HG02571 (cell line): ENCODE measurements at regions not wholly inside any gene's neighbourhood (a gene's known extent, or its start where the extent isn't known, plus 50 kb on each side); places are given as distances from the start of the nearest gene placed in this dataset.
"Not testable (repeated sequence)": the region's sequence is repeated elsewhere in the genome, so short reads cannot be mapped to it uniquely, and the experiment has no call there.

ENCODE experiments used
- ATAC-seq: cut with Tn5 transposase; IDR thresholded peaks from one replicate; pipeline ENCODE4 v1.9.1; 2021; ENCODE audit warnings: mild to moderate bottlenecking, moderate library complexity; ENCODE audit not compliant: unreplicated experiment

DNA sequence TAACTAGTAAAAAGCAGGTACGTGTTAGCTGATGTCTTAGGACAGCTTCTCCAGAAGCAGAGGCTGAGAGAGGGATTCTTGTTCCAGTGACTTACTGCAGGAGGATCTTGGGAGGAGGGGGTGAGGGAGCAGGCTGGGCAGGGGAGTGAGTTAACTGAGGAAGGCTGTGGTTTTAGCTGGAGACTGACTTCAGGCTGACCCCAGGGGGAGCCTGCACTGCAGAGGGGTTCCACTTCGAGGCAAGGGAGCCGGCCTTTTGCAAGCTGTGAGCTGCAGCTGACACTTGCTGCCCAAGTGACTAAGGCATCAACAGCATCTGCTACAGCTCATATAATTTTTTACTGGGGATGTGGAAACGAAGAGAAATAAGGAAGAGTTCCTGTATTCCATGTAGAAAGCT, 50.4 kb upstream of the SOD1 start:
- ATAC-seq: no peak

DNA sequence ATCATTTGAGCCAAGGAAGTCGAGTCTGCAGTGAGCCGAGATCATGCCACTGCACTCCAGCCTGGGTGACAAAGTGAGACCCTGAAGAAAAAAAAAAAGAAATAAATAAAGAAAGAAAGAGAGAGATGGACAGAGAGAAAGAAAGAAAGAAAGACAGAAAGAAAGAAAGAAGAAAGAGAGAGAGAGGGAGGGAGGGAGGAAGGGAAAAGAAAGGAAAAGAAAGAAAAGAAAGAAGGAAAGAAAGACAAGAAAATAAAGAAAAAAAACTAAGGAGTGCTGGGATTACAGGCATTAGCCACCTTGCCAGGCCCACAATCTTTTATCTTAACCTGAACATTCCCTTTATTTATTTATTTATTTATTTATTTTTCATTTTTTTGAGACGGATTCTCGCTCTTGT, 51.7 kb upstream of the SOD1 start:
- no peak for ATAC-seq

DNA sequence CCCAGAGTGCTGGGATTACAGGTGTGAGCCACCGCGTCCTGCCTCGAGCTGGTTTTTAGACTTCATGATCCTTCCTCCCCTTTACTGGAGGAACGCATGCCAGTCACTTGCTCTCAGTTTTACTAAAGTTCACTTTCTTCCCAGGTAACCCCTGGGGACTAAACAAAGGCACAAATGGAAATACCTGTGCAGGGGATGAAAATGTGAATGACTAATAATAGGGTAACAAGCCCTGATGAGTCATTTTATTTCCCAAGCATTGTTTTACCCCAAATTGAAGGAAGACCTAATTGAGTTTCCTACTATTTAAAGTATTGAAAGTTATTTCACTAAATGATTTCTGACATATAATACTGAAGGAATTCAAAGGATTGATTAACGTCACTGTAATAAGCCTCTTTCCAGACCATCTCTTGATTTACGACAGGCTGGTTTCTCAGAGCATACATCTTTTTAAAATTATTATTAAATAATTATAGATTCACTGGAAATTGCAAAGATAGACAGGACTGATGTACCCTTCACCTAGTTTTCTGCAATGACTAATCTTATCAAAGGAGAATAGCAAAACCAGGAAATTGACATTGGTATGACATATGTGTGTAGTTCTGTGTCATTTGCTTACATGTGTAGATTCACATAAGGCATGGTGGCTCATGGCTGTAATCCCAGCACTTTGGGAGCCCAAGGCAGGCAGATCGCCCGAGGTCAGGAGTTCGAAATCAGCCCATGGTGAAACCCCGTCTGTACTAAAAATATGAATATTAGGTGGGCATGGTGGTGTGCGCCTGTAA, 53.2 kb upstream of the SOD1 start:
- ATAC-seq: no peak

DNA sequence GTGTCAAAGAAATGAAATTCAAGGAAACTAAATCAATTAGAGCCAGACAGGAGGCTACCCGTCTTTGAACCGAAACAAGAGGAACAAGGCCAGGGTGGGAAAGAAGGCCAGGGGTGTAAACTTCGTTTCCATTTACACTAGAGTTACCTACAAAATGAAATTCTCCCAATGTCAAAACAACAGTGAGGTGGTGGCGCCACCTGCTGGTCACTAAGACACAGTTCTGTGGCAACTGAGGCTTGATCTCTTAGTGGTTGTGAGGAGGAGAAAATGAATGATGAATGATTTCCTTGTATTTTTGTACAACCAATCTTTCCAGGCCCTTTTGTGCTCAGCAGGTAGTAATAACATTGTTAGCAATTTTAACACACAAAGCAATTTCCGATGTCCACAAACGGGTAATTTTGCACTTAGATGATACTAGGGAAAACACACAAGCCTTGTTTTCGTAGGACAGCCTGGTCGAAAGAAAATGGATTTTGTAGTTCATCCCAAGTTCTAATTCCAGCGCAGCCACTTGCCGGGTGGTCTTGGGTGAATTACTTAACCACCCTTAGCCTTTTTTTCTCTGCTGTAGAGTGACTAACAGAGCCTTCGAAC, 54.8 kb upstream of the SOD1 start:
- no peak for ATAC-seq

DNA sequence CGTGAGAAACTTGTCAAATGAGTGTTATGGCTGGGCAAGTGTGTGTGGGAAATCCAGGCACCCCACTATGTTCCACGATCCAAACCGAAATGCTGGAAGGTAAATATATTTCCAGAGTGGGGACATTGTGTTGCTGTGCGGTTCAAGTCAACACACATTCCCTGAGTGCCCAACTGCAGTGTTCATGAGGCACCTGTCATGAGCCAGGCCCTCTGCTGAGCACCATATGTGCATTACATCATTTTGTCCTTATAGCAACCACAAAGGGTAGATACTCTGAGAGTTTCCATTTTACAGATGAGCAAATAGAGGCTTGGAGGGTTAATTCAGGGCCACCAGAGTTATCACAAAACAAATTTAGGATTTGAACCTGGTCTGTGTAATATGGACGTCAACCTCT, 59.9 kb upstream of the SOD1 start:
- ATAC-seq: no peak

DNA sequence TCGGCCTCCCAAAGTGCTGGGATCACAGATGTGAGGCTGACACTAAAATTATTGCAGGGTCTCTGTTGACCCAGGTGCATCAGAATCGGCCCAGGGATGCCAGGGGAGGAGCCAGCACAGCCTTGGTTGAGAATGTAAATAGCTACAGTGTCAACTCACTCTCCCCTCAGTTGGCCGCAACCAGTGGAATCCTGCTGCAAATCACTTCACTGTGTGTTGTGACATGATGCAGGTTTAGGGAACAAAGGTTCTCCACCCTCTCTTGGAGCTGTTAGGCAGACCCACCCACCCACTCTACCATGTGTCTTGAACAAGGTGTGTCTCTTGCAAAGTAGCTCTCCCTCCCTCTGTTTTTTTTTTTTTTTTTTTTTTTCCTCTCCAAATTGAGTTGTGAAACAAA, 60.5 kb upstream of the SOD1 start:
- ATAC-seq: no peak

DNA sequence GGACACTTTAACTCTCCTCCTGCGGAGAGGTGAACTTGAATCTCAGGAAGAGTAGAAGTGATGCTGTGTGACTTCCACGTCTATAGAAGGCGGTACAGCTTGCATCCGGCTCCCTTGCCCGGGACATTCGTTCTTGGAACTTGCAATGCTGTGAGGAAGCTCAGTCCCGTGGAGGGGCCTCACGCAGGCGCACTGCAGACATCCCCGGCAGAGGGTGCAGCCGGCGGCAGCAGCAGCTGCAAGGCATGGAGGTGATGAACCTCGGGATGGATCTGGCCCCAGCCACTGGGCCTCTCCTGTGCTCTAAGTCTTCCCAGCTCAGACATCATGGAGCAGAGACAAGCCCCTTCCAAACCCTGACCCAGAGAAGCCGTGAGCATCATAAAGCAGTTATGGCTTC, 61.8 kb upstream of the SOD1 start:
- no peak for ATAC-seq

DNA sequence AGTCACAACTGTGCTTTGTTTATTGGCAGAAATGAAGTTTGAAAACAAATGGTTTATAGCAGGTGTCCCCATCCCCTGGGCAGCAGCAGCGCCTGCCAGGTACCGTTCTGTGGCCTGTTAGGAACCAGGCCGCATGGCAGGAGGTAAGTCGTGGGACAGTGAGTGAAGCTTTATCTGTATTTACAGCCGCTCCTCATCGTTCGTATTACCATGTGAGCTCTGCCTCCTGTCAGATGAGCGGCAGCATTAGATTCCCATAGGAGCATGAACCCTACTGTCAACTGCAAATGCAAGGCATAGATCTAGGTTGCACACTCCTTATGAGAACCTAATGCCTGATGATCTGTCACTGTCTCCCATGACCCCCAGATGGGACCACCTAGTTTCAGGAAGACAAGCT, 63.4 kb upstream of the SOD1 start:
- no peak for ATAC-seq

DNA sequence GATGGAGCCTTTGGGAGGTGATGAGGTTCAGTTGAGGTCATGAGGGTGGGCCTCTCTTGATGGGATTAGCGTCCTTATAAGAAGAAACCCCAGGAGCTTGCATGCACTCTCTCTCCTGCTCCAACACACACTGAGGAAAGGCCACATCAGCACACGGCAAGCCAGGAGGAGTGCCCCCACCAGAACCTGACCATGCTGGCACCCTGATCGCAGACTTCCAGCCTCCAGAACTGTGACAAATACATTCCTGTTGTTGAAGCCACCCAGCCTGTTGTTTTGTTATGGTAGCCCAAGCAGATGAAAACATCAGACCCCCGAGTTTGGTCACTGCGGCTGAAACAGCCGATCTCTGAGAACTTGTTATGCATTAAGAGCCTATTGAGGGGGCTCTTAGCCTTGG, 64.8 kb upstream of the SOD1 start:
- ATAC-seq: no peak

DNA sequence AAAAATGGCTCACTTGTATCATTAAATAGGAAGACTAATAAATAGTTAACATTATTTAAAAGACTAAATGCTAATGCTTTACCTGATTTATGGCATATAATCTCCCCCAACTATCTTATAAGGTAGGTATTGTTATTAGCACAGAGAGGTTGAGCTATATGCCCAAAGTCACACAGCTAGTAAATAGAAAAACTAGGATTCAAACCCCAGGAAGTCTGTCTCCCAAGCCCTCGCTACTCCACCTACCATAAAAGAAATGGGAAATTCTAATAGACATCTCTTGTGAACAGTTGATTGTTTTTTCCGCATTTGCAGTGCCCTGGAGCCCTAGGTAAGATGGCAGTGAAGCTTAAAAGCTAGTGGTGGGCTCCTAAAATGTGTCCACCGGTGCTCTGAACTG, 65.2 kb upstream of the SOD1 start:
- ATAC-seq: no peak

DNA sequence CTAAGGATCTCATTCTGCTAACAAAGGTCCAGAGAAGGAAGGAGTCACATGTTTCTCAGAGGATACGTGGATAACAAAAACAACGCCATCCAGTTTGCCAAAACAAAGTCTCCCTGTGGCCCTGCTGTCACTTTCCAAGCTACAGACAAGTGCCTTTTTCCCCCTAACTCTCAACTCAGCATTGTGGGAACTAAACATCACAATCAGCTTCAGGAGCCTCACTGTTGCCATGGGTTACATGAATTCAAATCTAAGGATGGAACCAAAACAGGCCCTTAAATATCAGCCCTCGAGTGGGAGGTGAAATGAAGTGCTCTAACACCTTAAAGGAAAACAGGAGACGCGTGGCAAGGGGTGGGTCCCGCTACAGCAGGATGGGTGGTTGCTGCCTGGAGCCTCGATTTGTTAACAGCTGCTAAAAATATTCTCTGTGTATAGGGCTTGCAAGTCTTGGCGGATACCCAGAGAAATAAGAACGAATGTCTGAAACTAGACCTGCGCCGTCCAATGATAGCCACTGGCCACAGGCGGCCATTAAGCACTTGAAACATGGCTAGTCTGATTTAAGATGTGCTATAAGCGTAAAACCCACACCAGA, 66.4 kb upstream of the SOD1 start:
- ATAC-seq: no peak

DNA sequence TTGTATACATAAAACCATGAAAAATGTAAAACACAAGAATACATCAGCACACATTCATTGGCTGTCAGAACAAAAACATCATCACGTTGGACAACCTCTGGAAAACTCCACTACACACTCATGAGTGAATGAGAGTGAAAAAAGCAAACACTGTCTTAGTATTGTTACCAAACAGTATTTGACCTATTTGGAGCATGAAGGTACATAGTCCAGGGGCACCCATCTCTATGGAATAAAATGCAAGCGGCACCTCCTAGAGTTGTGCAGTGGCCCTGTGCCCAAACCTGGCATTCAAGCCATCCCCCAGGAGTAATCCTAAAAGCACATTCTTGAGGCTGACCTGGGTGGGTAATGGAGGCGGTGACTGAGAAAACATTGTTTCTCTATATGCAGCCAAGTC, 67.0 kb upstream of the SOD1 start:
- no peak for ATAC-seq

DNA sequence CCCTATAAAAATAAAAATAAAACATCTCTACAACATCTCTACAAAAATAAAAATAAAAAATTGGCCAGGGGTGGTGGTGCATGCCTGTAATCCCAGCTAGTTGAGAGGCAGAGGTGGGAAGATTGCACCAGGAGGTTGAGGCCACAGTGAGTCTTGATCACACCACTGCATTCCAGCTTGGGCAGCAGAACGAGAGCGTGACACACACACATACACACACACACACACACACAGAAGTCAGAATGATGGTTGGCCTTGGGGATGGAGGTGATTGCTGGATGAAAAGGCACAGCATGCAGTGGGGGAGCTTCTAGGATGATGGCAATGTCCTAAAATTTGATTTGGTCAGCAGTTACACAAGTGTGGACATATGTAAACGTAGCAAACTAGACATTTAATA, 69.7 kb upstream of the SOD1 start:
- ATAC-seq: no peak

DNA sequence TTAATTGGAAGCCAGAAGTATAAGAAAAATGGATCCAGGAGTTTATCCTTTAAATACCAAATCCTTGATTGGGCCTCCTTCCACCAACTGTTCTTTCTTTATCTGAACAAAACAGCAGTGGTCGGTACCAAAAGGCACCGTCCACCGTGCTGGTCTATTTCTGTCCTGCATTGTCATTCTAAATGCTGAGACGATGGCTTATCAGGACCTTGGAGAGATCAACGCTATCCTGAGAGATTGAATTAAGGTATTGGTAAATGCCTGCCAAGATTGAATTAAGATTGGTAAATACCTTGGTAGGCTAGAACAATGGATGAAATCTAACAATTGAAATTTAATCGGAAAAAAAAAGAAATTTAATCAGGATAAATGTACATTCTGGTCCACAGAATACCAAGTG, 73.4 kb upstream of the SOD1 start:
- ATAC-seq: no peak

DNA sequence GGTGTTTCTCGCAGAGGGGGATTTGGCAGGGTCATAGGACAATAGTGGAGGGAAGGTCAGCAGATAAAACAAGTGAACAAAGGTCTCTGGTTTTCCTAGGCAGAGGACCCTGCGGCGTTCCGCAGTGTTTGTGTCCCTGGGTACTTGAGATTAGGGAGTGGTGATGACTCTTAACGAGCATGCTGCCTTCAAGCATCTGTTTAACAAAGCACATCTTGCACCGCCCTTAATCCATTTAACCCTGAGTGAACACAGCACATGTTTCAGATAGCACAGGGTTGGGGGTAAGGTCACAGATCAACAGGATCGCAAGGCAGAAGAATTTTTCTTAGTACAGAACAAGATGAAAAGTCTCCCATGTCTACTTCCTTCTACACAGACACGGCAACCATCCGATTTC, 75.6 kb upstream of the SOD1 start:
- ATAC-seq: not testable (repeated sequence)

DNA sequence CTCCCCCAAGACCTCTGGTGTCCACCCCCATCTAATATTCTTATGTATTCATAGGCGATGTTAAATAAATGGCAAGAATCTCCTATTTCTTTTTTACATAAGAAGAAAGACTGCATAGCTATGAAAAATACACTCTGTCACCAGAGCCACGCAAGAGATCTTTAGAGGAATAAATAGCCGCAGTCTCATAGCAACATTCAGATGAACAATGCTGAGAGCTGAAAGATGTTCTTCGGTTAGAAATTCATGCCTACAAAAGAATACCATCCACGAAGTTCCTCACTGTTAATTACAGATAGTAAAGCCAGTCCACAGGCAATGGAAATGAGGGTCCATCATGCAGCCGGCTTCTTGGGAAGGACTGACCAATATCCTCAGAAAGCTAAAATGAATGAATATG, 76.0 kb upstream of the SOD1 start:
- ATAC-seq: no peak

DNA sequence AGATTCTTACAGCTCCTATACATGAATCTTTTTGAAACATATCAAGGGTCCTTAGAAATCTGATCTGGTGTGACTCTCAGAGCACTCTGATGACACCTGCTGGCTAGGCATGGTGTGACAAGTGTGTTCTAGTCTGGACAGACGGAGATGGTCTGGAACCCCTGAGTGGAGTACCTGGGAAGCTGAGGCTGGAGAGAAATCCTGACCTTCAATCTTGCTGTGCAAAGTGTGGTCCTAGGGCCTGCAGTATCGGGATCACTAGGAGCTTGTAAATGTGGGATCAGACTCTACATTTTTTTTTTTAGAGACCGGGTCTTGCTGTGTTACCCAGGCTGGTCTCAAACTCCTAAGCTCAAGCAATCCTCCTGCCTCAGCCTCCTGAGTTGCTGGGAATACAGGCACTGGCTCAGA, 78.6 kb upstream of the SOD1 start:
- ATAC-seq: no peak

DNA sequence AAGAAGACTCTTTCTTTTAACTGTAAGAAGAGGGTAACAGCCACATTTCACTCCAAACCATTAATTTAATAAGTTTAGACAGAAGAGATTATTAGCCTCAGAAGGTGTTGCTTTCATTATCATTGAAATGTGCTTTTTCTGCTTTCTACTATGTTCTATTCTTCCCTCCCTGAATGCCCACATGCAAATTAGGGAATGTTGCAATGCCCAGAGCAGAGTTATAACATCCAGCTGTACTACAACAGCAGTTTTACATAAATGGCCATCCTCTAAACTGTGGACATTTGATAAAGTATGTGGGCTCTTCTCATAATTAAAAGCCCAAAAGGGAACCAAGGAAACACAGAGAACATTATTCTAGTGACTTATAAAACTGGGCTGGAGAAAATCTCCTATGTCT, 82.2 kb upstream of the SOD1 start:
- ATAC-seq: no peak

DNA sequence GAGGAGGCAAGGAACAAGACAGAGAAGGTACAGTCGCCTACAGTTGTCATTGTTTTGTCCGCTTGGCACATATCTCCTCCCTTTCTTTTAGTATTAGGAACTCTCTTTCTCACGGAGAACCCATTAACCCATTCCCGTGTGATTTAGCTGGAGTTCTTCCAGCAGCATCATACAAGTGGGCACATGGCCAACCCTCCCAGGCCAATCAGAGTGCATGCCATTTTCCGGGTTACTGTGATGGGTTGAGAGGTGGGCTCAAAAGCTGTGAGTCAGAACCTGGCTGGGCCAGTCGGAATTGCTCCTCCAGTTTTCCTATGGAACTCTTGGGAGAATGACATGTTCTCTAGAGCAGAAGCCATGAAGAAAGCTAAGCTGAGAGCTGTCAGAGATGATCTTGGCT, 83.1 kb upstream of the SOD1 start:
- no peak for ATAC-seq

DNA sequence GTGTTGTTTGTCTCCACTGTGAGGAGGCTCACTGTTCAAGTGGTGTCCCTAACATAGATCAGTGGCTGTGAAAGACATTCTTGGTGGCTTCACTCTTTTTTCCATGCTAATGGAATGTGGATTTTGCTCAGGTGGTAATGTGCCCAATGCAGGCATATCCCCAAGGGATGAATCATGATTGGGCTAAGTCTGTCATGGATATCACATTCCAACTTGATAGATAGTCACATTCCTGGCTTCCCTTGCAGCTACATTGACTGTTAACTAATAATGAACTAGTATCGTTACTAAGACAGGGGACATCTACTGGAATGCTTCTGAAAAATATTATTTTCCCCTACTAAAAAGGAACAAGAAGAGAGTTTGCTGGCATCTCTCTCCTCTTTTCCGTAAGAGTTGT, 86.3 kb upstream of the SOD1 start:
- no peak for ATAC-seq

DNA sequence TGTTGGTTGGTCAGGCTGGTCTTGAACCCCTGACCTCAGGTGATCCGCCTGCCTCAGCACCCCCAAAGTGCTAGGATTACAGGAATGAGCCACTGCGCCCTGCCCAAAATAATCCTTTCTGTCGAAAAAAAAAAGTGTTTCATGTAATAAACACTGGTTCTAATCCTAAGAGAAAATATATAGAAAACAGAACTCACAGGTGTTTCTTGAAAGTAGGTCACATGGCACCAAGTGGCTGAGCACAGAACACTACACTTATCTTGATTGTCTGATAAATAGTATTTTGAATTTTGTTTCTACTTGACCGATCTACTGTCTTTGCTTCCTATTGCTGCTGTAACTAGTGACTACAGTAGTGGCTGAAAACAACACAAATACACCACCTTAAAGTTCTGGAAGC, 87.6 kb upstream of the SOD1 start:
- ATAC-seq: no peak

DNA sequence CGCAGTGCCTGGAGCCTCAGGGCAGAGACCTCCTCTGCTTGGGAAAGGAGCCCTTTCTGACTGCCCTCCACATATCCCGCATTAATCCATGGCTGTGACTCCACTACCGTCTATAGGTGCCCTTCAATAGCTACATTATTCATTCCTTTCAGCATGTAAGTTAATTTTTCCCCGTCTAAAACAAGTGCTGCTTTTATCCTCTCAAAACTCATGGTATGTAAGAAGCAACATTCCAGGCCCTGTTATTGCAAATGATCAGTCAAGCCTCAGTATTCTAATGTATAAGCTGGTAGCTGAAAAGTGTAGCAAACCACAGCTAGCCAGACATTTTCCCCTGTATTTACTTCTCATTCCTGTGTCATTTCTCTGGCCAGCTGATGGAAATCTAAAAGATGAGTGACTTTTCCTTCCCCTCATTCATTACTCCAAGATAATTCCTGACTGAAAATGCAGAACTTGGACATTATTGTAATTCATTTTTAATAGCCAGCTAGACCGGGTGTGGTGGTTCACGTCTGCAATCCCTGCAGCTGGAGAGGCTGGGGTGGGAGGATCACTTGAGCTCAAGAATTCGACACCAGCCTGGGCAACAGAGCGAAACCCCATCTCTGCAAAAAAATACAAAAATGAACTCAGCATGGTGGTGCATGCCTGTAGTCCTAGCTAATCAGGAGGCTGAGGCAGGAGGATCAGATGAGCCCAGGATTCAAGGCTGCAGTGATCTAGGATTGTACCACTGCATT, 88.5 kb upstream of the SOD1 start:
- no peak for ATAC-seq
